Limb (tissue), 2 donors: ENCODE measurements at regions not wholly inside any gene's neighbourhood (a gene's known extent, or its start where the extent isn't known, plus 50 kb on each side); places are given as distances from the start of the nearest gene placed in this dataset.

Source experiments
- DNase-seq, 2 donors: peaks; one replicate each; pipeline ENCODE4 v3.0.0-alpha.2; 2016; ENCODE audit errors: extremely low spot score in 2 of 2

GRCh38 chr2:196435189-196435588, 204.3 kb upstream of the CCDC150 start:
- no peak for DNase-seq

DNA sequence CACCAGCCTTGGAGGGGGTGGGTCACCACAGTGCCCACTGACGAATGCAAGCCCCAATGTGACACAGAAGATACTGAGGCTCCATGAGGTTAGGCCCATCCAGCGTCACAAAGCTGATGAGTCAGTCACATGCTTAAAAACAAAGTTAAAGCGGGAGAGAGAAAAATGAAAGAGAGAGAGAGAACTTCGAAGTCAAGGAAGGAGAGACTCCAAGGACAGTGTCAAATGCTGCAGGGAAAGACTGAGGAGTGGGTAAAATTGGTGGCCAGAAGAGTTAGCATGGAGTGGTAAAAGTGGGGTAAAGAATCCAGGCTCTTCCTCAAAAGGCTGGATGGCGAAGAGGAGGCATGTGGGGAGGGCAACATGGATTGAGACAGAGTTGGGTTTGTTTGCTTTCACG, 201.9 kb upstream of the CCDC150 start:
- DNase-seq, result no peak

DNA sequence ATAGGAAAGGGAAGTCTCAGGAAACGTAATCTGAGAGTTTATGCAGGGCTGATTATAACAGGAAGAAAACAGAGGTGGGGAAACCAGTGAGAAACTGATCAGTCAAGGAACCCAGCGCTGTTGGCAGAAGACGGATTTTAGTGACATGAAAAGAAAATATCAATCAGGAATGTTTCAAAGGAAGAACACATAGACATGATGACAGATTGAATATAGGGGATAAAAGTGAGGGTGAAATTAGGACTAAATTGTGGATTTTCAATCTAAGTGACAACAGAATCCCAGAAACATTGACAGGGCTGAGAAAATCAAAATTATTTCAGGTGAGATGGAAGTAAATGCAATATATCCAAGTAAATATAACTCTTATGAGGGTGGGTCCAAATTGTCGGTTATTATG, 199.8 kb upstream of the CCDC150 start:
- no peak for DNase-seq

DNA sequence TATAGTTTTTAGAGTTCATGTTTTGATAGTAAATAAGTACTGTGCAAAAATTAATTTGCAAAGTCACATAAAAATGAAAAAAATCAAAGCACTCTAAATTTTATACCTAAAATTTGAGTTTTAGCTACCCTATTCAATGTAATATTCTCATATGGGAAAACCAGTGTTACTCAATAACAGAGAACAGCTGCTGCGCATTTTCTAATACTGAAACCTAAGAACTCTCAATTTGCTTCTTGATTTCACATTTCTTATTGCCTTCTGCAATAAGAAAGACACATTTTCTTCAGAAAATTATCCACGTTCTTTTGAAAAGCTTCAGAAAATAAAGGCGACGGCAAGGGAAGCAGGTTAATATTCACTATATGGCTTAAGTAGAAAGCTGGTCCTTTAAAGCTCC, 199.1 kb upstream of the CCDC150 start:
- no peak for DNase-seq

DNA sequence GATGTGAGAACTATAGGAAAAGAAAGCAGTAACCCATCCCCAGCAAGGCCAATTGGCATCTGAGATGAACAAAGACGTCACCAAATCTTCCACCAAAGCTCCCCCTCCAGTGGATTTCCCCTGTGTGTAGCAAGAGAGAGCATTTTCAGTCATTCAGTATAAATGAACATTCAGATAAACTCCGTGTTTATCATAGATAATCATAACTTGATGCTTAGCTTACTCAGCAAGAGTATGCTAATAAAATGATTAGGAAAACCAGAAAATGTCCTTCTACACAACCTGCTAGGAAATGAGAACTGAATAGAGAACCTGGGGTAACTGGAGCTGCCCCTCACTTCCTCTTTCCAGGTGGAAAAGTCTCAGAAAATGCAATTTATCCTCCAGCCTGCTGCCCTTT, 198.0 kb upstream of the CCDC150 start:
- no peak for DNase-seq

- DNase-seq, result no peak
These were observed 197.3 kb upstream of the CCDC150 start for GRCh38 chr2:196442211-196442610.

DNA sequence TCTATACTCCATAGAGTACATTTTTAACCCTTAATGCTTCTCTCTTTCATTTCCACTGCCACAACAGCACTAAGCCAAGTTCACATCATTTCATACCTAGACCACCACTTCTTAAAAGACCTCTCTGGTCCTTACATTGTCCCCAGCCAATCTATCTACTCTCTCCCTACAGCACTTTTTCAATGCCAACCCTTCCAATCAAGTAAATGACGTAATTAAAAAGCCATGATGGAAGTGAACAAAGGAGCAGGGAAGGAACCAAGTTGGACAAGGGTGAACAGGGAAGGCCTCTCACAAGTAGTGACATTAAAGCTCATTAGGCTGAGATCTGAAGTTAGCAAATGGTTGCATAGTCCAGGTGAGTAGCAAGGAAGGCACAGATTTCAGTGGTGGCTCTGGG, 195.1 kb upstream of the CCDC150 start:
- no peak for DNase-seq

DNA sequence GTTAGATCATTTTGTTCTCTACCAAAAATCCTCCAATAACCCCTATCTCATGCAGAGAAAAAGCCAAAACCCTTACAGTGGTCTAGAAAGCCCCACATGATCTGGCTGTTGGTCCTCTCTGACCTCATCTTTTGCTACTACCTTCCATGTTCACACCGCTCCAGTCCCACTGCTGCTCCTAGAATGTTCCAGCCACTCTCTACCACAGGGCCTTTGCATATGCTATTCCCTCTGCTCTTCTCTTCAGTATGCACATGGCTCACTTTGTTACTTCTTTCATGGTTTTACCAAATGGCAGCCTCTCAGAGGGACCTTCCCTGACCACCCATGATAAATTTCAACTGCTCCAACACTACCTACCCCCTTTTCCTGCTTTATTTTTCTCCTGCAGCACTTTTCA, 193.5 kb upstream of the CCDC150 start:
- no peak for DNase-seq

GRCh38 chr2:196448407-196449079, 191.0 kb upstream of the CCDC150 start:
- no peak for DNase-seq

- DNase-seq, result no peak
These were observed 190.4 kb upstream of the CCDC150 start for GRCh38 chr2:196449083-196449482.

DNA sequence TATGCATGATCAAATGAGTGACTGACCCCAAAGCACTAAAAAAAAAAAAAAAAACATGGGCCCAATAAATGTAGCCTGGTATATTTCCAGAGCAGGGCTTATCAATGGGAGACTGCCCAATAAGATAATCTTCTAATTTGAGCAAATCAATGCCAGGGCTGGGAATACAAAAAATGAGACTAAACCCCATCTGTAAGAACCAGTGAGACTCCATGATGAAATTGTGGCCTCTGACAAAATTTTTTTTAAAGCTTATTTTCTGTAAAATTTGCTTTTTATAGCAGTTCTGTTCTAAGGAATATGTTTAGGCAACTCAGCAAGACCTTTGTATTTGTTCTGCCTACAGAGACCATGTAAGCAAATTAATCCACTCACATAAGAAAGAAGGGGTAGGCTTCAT, 186.8 kb upstream of the CCDC150 start:
- DNase-seq, result no peak

DNA sequence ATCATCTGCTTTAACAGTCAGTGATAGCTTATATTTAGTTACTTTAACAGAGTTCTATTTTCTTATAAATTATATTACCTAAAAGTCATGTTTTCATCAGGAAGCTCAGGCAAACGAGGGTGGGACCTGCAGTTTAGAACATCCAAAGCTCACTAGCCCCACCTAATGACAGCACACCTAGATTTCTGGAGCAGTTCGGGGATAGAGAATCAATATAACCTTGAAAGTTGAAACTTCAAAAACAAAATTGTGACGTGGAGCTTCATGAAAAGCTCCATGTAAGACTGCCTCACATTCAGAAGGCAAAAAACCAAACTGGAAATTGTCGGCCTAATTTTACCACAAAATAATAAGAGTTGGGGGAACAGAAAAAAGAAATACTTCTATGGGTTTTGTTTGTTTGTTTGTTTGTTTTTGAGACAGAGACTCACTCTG, 185.9 kb upstream of the CCDC150 start:
- peak in 1 of 2 donors; percentile 38 for DNase-seq

GRCh38 chr2:196454492-196454891, 185.0 kb upstream of the CCDC150 start:
- DNase-seq, result no peak

DNA sequence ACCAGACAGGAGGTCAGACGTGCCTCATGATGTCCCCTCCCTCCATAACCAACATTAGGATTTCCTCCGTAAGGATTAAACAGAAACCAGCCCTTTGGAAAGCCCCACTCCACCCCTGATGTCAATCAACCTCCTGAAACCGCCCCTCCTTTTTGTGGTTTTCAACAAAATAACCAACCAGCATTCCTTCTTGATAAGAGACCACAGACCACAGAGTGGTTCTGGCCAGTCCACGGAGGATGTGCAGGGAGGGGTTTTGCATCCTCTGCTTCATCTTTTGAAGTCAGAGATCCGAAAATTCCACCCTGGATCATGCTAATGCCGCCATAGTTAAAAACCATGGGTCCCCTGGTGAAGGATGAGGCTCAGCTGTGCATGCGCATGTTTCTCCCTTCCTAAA, 180.0 kb upstream of the CCDC150 start:
- DNase-seq, result no peak

DNA sequence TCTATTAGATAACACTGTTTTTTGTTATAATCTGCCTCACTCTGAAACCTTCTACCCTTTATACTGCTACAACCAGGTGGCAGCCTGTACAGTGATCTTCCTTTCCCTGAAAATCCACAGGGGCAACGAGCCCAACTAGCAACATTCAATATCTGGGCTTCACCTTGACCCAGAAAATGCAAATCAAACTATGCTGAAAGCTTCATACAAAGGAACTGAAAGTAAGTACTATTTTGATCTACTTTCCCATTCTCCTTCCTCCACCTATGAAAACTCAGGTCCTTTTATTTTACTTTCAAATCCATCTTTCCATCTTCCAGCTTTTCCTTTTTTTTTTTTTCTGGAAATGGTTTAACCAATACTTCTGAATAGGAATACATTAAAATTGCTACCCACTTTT, 175.8 kb upstream of the CCDC150 start:
- no peak for DNase-seq

GRCh38 chr2:196464311-196464710, 175.2 kb upstream of the CCDC150 start:
- no peak for DNase-seq

- DNase-seq, result no peak
These were observed 172.9 kb upstream of the CCDC150 start for GRCh38 chr2:196466581-196466980.

DNA sequence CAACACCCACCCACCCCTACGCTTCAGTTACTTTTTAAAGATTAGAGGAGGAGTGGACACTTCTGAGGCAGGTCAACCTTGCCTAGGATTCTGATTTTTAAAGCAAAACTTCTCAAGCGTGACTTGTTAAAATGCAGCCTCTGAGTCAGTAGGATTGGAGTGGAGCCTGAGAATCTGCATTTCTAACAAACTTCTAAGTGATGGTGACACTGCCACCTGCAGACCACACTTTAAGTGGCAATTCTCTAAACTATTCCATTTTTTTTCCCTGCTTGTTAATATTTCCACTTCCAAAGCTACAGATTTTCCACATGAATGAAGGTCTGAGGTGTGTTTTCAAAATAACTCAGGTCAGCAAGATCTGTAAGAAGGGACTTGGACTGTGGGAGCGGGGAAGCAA, 171.1 kb upstream of the CCDC150 start:
- no peak for DNase-seq

DNA sequence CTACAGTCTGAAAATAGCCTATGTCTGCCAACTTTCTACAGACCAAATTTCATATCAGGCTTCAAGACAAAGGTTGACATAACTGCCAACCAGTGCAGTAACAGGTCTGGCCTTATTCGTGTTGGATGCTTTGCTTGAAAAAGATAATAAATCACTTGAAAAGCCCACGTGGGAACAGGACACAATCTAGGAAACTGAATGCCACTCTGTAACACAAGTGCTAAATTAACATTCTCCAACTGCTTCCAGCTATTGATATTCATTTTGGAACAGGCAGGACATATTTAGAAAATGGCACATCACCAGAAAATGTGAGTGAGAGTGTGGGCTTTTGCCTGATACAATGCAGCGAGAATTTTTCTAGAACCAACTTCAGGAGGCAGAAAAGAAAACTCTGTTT, 165.9 kb upstream of the CCDC150 start:
- DNase-seq, result no peak

- no peak for DNase-seq
These were observed 163.9 kb upstream of the CCDC150 start for GRCh38 chr2:196475611-196476010.

- DNase-seq, result no peak
These were observed 160.9 kb upstream of the CCDC150 start for GRCh38 chr2:196478588-196478987.

GRCh38 chr2:196479350-196479749, 160.2 kb upstream of the CCDC150 start:
- no peak for DNase-seq

DNA sequence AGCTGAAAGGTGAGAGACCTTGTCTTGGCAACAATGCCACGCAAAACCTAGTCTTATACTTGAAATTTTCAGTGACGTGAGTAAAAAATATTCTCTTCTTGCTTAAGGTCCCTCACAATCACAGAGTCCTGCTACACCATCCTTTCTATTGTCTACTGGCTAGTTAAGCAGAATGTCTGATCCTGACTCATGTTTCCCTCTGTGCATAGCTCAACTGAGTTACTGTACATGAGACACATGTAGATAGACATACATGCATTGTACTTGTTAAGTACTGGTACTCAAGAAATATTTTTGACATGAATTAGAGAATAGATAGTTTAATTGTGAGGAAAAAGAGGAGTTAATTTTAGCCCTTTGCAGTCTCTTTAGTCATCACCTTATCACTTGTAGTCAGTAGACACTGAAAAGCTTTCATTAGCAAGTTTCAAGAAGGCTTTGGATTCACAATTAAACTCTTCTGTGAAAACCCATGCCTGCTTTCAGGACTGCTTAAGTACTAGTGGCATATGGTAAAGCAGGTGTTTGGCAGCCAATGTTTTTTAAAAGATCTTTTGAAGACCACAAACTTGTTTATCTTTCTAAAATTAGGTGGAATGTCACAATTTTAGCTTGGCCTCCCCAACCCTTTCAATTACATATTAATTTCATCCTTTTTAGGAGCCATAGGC, 158.7 kb upstream of the CCDC150 start:
- DNase-seq, result no peak
